ENCODE measurements at regions not wholly inside any gene's neighbourhood (a gene's known extent, or its start where the extent isn't known, plus 50 kb on each side); places are given as distances from the start of the nearest gene placed in this dataset.
"Not testable (repeated sequence)": the region's sequence is repeated elsewhere in the genome, so short reads cannot be mapped to it uniquely, and the experiment has no call there.

DNA sequence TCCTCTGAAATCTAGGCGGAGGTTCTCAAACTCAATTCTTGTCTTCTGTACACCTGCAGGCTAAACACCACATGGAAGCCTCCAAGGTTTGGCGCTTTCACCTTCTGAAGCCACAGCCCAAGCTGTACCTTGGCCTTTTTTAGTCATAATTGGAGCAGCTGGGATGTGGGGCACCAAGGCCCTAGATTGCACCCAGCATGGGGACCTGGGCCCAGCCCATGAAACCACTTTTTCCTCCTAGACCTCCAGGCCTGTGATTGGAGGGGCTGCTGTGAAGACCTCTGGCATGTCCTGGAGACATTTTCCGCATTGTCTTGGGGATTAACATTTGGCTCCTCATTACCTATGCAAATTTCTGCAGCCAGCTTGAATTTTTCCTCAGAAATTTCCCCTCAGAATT is 181.0 kb downstream of the TYW3 start:
- H3K4me3 ChIP-seq (ENCODE audit: low read depth, low read length): no peak overlapping the region
- DNase-seq (ENCODE audit: low read depth, low spot score): no peak
- TF ChIP-seq, protein P1, sequence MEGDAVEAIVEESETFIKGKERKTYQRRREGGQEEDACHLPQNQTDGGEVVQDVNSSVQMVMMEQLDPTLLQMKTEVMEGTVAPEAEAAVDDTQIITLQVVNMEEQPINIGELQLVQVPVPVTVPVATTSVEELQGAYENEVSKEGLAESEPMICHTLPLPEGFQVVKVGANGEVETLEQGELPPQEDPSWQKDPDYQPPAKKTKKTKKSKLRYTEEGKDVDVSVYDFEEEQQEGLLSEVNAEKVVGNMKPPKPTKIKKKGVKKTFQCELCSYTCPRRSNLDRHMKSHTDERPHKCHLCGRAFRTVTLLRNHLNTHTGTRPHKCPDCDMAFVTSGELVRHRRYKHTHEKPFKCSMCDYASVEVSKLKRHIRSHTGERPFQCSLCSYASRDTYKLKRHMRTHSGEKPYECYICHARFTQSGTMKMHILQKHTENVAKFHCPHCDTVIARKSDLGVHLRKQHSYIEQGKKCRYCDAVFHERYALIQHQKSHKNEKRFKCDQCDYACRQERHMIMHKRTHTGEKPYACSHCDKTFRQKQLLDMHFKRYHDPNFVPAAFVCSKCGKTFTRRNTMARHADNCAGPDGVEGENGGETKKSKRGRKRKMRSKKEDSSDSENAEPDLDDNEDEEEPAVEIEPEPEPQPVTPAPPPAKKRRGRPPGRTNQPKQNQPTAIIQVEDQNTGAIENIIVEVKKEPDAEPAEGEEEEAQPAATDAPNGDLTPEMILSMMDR (IDR thresholded peaks at IDR 0.05; ENCODE audit: insufficient read depth, low read length, missing control alignments): no peak
- CTCF ChIA-PET: no interaction called here
- POLR2A ChIA-PET: no interaction called here

GRCh38 chr1:74933500-74933899 is 200.5 kb downstream of the TYW3 start:
- no peak for DNase-seq (ENCODE audit: low read depth, low spot score)
- POLR2A ChIA-PET: no interaction called here
- no peak overlapping the region for H3K4me3 ChIP-seq (ENCODE audit: low read depth, low read length)
- TF ChIP-seq, protein P1 (IDR thresholded peaks at IDR 0.05; ENCODE audit: insufficient read depth, low read length, missing control alignments): no peak
- CTCF ChIA-PET: no interaction called here

DNA sequence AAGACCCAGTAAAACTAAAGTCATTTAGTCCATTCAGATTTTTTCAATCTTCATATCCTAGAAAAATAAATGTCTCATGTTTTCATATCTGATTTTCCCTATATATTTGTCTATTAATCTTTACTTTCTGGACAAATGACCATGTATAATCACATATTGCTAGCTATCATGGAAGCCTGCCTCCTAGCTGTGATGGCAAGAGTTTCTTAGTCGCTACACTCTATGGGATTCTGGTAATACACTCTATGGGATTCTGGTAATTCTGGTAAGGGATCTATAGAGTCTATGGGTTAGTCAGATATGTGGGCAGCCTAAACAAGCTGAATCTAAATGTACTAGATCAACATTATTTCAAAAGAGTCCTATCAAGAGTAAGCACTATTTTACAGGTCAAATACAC is 198.7 kb upstream of the LHX8 start:
- CTCF ChIA-PET: no interaction called here
- POLR2A ChIA-PET: no interaction called here
- DNase-seq (ENCODE audit: low read depth, low spot score): no peak
- TF ChIP-seq, protein P1 (IDR thresholded peaks at IDR 0.05; ENCODE audit: insufficient read depth, low read length, missing control alignments): no peak
- no peak overlapping the region for H3K4me3 ChIP-seq (ENCODE audit: low read depth, low read length)

GRCh38 chr1:74937176-74937575 is 197.0 kb upstream of the LHX8 start:
- TF ChIP-seq, protein P1 (IDR thresholded peaks at IDR 0.05; ENCODE audit: insufficient read depth, low read length, missing control alignments): no peak
- no peak for DNase-seq (ENCODE audit: low read depth, low spot score)
- H3K4me3 ChIP-seq (ENCODE audit: low read depth, low read length): no peak overlapping the region
- CTCF ChIA-PET: no interaction called here
- POLR2A ChIA-PET: no interaction called here

- ChIA-PET POLR2A (no interaction called here), CTCF (no interaction called here)
- DNase-seq (ENCODE audit: low read depth, low spot score): no peak
- H3K4me3 ChIP-seq (ENCODE audit: low read depth, low read length): no peak overlapping the region
- TF ChIP-seq, protein P1 (IDR thresholded peaks at IDR 0.05; ENCODE audit: insufficient read depth, low read length, missing control alignments): no peak
Measured at GRCh38 chr1:74943046-74943445, 191.1 kb upstream of the LHX8 start.

- no peak overlapping the region for H3K4me3 ChIP-seq (ENCODE audit: low read depth, low read length)
- POLR2A ChIA-PET: no interaction called here
- TF ChIP-seq, protein P1 (IDR thresholded peaks at IDR 0.05; ENCODE audit: insufficient read depth, low read length, missing control alignments): no peak
- CTCF ChIA-PET: no interaction called here
- no peak for DNase-seq (ENCODE audit: low read depth, low spot score)
Measured at GRCh38 chr1:74946388-74946787, 187.8 kb upstream of the LHX8 start.

GRCh38 chr1:74949348-74949747 is 184.8 kb upstream of the LHX8 start:
- H3K4me3 ChIP-seq (ENCODE audit: low read depth, low read length); DNase-seq (ENCODE audit: low read depth, low spot score); POLR2A ChIA-PET; CTCF ChIA-PET: not testable (repeated sequence)

GRCh38 chr1:74951981-74952380 is 182.2 kb upstream of the LHX8 start:
- H3K4me3 ChIP-seq (ENCODE audit: low read depth, low read length); DNase-seq (ENCODE audit: low read depth, low spot score); CTCF ChIA-PET; POLR2A ChIA-PET: not testable (repeated sequence)
